Skin epidermis (tissue), 12 donors: ENCODE measurements at regions not wholly inside any gene's neighbourhood (a gene's known extent, or its start where the extent isn't known, plus 50 kb on each side); places are given as distances from the start of the nearest gene placed in this dataset.
"Not testable (repeated sequence)": the region's sequence is repeated elsewhere in the genome, so short reads cannot be mapped to it uniquely, and the experiment has no call there.

Source experiments
- H3K27ac ChIP-seq, 21 experiments: fragments of 200-600 bp; sonication (generic) in 11 of 21; one replicate each; pipeline ENCODE4 v1.5.0; 2020; ENCODE audit warnings: mild to moderate bottlenecking in 3 of 21, inconsistent platforms in 2 of 21, moderate library complexity in 2 of 21
- H3K4me3 ChIP-seq, 7 experiments: fragments of 200-600 bp; sonication (generic) in 2 of 7; one replicate each; pipeline ENCODE4 v1.5.0; 2020; ENCODE audit warnings: inconsistent platforms in 2 of 7, mild to moderate bottlenecking in 2 of 7, moderate library complexity in 1 of 7

GRCh38 chr7:85702348-85702747 lies 515.5 kb upstream of the SEMA3D start:
- H3K27ac ChIP-seq = no peak overlapping the region
- H3K4me3 ChIP-seq = no peak overlapping the region

GRCh38 chr7:85699482-85699881 lies 512.6 kb upstream of the SEMA3D start:
- H3K4me3 ChIP-seq = no peak overlapping the region
- no peak overlapping the region for H3K27ac ChIP-seq

GRCh38 chr7:85695533-85695932 lies 508.7 kb upstream of the SEMA3D start:
- H3K27ac ChIP-seq = no peak overlapping the region

GRCh38 chr7:85695041-85695440 lies 508.2 kb upstream of the SEMA3D start:
- no peak overlapping the region for H3K27ac ChIP-seq
- H3K4me3 ChIP-seq = no peak overlapping the region

More at GRCh38 chr7:85695533-85695932, 508.7 kb upstream of the SEMA3D start:
- no peak overlapping the region for H3K4me3 ChIP-seq

GRCh38 chr7:85693326-85693725 lies 506.5 kb upstream of the SEMA3D start:
- Histone ChIP-seq H3K4me3 (no peak overlapping the region), H3K27ac (no peak overlapping the region)

GRCh38 chr7:85688712-85689111 lies 501.9 kb upstream of the SEMA3D start:
- no peak overlapping the region for H3K27ac ChIP-seq

GRCh38 chr7:85686401-85687181 lies 499.7 kb upstream of the SEMA3D start:
- Histone ChIP-seq H3K4me3 (no peak overlapping the region), H3K27ac (no peak overlapping the region)

More at GRCh38 chr7:85688712-85689111, 501.9 kb upstream of the SEMA3D start:
- no peak overlapping the region for H3K4me3 ChIP-seq

GRCh38 chr7:85685901-85686300 lies 499.0 kb upstream of the SEMA3D start:
- no peak overlapping the region for H3K27ac ChIP-seq
- H3K4me3 ChIP-seq = no peak overlapping the region

- H3K4me3 ChIP-seq = no peak overlapping the region
- H3K27ac ChIP-seq = no peak overlapping the region
These were observed 496.2 kb upstream of the SEMA3D start for GRCh38 chr7:85682833-85683620.

GRCh38 chr7:85681241-85681640 lies 494.4 kb upstream of the SEMA3D start:
- Histone ChIP-seq H3K27ac (no peak overlapping the region), H3K4me3 (no peak overlapping the region)

GRCh38 chr7:85675093-85675492 lies 488.2 kb upstream of the SEMA3D start:
- not testable (repeated sequence) for H3K4me3 ChIP-seq, H3K27ac ChIP-seq

GRCh38 chr7:85673876-85674275 lies 487.0 kb upstream of the SEMA3D start:
- H3K4me3 ChIP-seq = no peak overlapping the region
- H3K27ac ChIP-seq = no peak overlapping the region

- no peak overlapping the region for H3K27ac ChIP-seq
- no peak overlapping the region for H3K4me3 ChIP-seq
These were observed 482.4 kb upstream of the SEMA3D start for GRCh38 chr7:85669225-85669624.

GRCh38 chr7:85664341-85664740 lies 477.5 kb upstream of the SEMA3D start:
- no peak overlapping the region for H3K27ac ChIP-seq
- no peak overlapping the region for H3K4me3 ChIP-seq

GRCh38 chr7:85659364-85659763 lies 472.5 kb upstream of the SEMA3D start:
- no peak overlapping the region for H3K27ac ChIP-seq
- no peak overlapping the region for H3K4me3 ChIP-seq

GRCh38 chr7:85655252-85655651 lies 468.4 kb upstream of the SEMA3D start:
- no peak overlapping the region for H3K4me3 ChIP-seq

GRCh38 chr7:85644272-85644671 lies 457.4 kb upstream of the SEMA3D start:
- no peak overlapping the region for H3K4me3 ChIP-seq
- H3K27ac ChIP-seq = no peak overlapping the region

More at GRCh38 chr7:85655252-85655651, 468.4 kb upstream of the SEMA3D start:
- H3K27ac ChIP-seq = no peak overlapping the region

GRCh38 chr7:85641331-85641730 lies 454.5 kb upstream of the SEMA3D start:
- H3K4me3 ChIP-seq = no peak overlapping the region
- no peak overlapping the region for H3K27ac ChIP-seq

- no peak overlapping the region for H3K4me3 ChIP-seq
- H3K27ac ChIP-seq = no peak overlapping the region
These were observed 451.5 kb upstream of the SEMA3D start for GRCh38 chr7:85638394-85638793.

GRCh38 chr7:85634951-85635350 lies 448.1 kb upstream of the SEMA3D start:
- Histone ChIP-seq H3K27ac (no peak overlapping the region), H3K4me3 (no peak overlapping the region)
